ENCODE measurements at regions not wholly inside any gene's neighbourhood (a gene's known extent, or its start where the extent isn't known, plus 50 kb on each side); places are given as distances from the start of the nearest gene placed in this dataset.

DNA sequence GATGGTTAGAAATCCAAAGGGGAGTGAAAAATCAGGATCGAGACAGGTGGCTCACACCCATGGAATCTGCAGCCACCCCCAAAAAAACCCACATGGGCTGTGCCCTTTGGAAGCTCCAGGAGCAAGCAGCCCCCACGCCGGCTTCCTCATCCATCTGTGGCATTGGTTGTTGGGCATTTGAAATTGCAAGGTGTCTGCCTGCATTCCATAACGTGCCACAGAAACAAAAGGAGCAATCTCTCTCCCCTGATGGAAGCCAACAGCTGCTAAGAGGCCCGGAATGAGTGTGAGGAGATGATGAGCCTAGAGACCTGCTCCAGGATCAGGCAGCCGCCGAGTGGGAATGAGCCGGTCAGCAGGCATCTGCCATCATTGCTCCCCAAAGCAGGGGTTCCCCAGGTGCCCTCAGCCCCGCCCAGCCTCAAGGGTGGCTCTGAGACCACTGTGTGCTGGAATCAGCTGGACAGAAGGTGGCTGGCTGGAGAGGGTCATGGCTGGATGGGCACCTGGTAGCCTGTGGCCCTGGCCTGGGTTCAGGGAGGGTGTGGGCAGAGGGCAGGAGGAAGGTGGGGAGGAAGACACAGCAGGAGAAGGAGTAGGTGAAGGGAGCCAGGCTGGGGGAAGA, 113.2 kb downstream of the CRLF2 start:
- Mint-ChIP-seq H3K27me3 (ENCODE audit: low read depth) (no peaks in the 10 kb centered on the region), H3K9me3 (no peaks in the 10 kb centered on the region), H3K27ac (no peak overlapping the region), H3K4me1 (no peaks in the 10 kb centered on the region), H3K36me3 (no peaks in the 10 kb centered on the region), H3K4me3 (no peak overlapping the region)
- DNase-seq (ENCODE audit: low spot score in 2 of 2, unreplicated experiment in 2 of 2) = no peak
- TF ChIP-seq, protein P1, sequence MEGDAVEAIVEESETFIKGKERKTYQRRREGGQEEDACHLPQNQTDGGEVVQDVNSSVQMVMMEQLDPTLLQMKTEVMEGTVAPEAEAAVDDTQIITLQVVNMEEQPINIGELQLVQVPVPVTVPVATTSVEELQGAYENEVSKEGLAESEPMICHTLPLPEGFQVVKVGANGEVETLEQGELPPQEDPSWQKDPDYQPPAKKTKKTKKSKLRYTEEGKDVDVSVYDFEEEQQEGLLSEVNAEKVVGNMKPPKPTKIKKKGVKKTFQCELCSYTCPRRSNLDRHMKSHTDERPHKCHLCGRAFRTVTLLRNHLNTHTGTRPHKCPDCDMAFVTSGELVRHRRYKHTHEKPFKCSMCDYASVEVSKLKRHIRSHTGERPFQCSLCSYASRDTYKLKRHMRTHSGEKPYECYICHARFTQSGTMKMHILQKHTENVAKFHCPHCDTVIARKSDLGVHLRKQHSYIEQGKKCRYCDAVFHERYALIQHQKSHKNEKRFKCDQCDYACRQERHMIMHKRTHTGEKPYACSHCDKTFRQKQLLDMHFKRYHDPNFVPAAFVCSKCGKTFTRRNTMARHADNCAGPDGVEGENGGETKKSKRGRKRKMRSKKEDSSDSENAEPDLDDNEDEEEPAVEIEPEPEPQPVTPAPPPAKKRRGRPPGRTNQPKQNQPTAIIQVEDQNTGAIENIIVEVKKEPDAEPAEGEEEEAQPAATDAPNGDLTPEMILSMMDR (IDR thresholded peaks at IDR 0.05; ENCODE audit: unreplicated experiment) = no peak

DNA sequence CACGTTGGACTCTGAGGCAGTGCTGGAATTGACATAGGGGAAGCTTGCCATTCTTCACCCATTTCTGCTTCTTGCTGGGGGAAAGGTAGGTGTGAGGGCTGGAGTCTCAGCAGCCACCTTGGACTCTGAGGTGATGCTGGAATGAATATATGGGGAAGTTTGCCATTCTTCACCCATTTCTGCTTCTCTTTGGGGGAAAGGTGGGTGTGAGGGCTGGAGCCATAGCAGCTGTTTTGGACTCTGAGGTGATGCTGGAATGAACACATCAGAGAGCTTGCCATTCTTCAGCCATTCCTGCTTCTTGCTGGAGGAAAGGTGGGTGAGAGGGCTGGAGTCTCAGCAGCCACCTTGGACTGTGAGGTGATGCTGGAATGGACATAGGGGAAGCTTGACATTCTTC, 115.1 kb downstream of the CRLF2 start:
- DNase-seq (ENCODE audit: low spot score in 2 of 2, unreplicated experiment in 2 of 2) = no peak
- H3K4me3 Mint-ChIP-seq = no peak overlapping the region
- H3K4me1 Mint-ChIP-seq = no peaks in the 10 kb centered on the region
- H3K9me3 Mint-ChIP-seq = no peaks in the 10 kb centered on the region
- peaks cover 2% of the 10 kb centered on the region for H3K27me3 Mint-ChIP-seq (ENCODE audit: low read depth)
- no peak overlapping the region for H3K27ac Mint-ChIP-seq
- H3K36me3 Mint-ChIP-seq = no peaks in the 10 kb centered on the region
- TF ChIP-seq, protein P1 (IDR thresholded peaks at IDR 0.05; ENCODE audit: unreplicated experiment) = no peak

DNA sequence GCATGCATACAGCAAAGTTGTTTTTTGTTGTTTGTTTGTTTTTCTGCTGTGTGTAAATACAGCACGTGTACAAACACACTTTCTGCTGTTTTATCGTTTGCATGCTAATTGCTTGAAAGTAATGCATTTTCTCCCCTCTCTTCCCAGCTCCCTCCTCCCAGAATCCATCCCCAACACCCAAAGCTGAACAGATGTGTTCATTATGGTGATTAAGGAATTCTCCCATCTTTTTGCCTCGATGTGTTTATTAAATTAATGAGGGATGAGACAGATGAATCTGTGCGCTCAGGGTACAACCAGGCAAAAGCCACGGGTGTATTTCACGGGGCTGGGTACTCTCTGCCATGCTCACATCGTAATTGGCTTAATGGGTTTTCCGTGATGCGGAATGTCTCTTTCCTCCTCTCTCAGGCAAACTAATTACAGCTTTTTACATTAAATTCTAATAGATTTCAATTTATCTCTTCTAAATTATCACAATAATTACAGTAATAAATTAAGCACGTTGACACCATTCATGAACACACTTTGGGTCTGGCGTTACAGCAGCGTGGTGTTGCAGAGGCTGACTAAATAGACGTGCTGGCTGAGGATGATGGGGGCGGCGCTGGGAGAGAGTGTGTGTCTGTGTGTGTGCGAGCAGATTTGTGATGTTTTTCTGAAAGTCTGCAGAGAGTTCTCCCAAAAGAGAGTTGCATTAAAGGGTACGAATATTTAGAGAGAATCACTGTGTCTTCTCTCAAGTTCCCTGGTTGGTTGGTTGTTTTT, 117.7 kb downstream of the CRLF2 start:
- Mint-ChIP-seq H3K36me3 (no peaks in the 10 kb centered on the region), H3K27me3 (ENCODE audit: low read depth) (peaks cover 9% of the 10 kb centered on the region), H3K9me3 (no peaks in the 10 kb centered on the region), H3K27ac (no peak overlapping the region), H3K4me1 (no peaks in the 10 kb centered on the region), H3K4me3 (no peak overlapping the region)
- TF ChIP-seq, protein P1 (IDR thresholded peaks at IDR 0.05; ENCODE audit: unreplicated experiment) = no peak
- DNase-seq (ENCODE audit: low spot score in 2 of 2, unreplicated experiment in 2 of 2) = no peak

DNA sequence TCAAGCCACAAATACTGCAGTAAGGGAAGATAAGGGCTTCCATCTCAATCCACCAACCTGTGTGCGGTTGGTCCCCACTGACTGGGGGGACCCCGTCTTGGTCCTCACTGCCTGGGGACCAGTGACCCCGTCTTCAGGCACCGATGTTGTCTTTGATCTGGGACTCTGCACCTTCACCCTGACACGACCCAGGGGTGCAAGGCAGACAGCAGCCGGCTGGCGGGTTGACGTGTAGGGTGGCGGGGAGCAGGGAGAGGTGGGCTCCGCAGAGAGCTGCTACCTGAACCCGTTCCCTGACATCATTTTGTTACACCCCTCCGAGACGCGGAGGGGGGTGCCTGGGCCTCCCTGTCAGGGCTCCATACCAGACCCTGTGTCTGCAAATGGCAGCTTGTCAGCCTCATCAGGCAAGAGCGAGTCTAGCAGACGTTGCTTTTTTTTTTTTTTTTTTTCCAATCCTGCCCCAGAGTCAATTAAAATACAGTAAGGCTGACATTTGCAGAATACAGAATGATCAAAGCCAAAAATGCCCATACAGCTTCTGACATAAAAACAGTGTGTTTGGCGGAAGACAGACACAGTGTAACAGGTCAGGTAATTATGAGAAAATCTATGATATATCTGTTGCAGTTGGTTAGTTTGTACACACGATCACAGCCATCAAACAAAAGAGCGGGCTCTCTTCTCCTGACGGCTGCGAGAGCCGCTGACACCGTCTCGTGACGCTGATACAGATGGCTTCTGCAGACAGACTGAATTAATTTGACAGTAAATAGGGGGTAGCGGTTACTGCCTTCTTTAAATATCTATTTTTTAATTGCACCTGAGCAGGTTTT, 118.6 kb downstream of the CRLF2 start:
- H3K4me1 Mint-ChIP-seq = no peaks in the 10 kb centered on the region
- no peak overlapping the region for H3K27ac Mint-ChIP-seq
- no peaks in the 10 kb centered on the region for H3K9me3 Mint-ChIP-seq
- H3K27me3 Mint-ChIP-seq (ENCODE audit: low read depth) = peaks cover 9% of the 10 kb centered on the region
- TF ChIP-seq, protein P1 (IDR thresholded peaks at IDR 0.05; ENCODE audit: unreplicated experiment) = no peak
- no peak overlapping the region for H3K4me3 Mint-ChIP-seq
- no peaks in the 10 kb centered on the region for H3K36me3 Mint-ChIP-seq
- no peak for DNase-seq (ENCODE audit: low spot score in 2 of 2, unreplicated experiment in 2 of 2)

DNA sequence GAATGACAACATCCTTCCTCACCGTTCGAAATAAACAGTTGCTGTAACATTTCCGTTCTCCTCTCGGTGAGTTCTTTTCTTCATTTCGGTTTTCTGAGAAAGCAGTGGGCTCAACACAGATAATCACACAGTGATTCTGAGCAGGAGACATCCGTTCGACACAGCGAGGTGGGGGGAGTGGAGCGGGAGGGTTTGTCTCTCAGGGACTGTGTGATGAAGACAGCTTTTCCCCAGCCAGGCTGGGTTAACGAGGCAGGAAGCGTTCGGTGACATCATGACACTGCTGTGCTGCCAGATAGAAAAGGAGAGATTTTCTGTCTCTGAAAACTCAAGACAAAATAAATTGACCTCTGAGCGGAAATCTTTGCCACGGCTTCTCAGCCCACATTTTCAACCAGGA, 119.3 kb downstream of the CRLF2 start:
- no peak overlapping the region for H3K27ac Mint-ChIP-seq
- no peak overlapping the region for H3K4me3 Mint-ChIP-seq
- no peaks in the 10 kb centered on the region for H3K9me3 Mint-ChIP-seq
- peaks cover 9% of the 10 kb centered on the region for H3K27me3 Mint-ChIP-seq (ENCODE audit: low read depth)
- no peak for DNase-seq (ENCODE audit: low spot score in 2 of 2, unreplicated experiment in 2 of 2)
- H3K4me1 Mint-ChIP-seq = no peaks in the 10 kb centered on the region
- TF ChIP-seq, protein P1 (IDR thresholded peaks at IDR 0.05; ENCODE audit: unreplicated experiment) = no peak
- no peaks in the 10 kb centered on the region for H3K36me3 Mint-ChIP-seq
